ENCODE measurements at regions not wholly inside any gene's neighbourhood (a gene's known extent, or its start where the extent isn't known, plus 50 kb on each side); places are given as distances from the start of the nearest gene placed in this dataset.
"Not testable (repeated sequence)": the region's sequence is repeated elsewhere in the genome, so short reads cannot be mapped to it uniquely, and the experiment has no call there.

DNA sequence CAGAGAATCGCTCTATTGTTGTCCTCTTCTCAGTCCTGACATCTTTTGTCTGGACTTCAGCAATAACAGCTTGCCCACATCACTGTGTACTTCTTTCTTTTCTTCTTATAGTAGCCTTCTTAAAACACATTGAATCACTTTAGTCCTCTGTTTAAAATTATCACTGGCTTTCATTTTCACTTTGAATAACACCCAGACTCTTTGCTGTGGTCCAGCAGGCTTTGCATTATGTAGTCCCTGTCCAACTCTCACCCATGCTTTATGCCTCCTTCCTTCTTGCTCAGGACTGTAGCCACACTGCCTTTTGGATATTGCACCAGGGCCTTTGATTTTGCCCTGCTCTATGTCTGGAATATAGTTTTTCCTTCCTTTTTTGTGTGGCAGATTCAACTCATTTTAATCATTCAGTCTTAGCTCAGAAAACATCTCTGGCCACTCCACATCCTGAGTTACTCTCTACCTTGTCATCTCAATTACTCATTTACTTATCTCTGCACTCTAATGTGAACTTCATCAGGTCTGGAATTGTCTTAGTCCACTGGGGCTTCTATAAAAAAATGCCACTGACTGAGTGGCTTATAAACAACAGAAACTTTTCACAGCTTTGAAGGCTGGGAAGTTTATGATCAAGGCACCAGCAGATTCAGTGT is 168.2 kb downstream of the C4orf33 start:
- DNase-seq (ENCODE audit: low read depth): no peak
- Histone ChIP-seq H3K36me3 (ENCODE audit: control insufficient read depth, insufficient read depth, low read length) (no peaks in the 10 kb centered on the region), H3K4me3 (ENCODE audit: low read depth, low read length) (no peak overlapping the region), H3K27me3 (ENCODE audit: control insufficient read depth, insufficient read depth, low read length) (no peaks in the 10 kb centered on the region)
- TF ChIP-seq, protein P1, sequence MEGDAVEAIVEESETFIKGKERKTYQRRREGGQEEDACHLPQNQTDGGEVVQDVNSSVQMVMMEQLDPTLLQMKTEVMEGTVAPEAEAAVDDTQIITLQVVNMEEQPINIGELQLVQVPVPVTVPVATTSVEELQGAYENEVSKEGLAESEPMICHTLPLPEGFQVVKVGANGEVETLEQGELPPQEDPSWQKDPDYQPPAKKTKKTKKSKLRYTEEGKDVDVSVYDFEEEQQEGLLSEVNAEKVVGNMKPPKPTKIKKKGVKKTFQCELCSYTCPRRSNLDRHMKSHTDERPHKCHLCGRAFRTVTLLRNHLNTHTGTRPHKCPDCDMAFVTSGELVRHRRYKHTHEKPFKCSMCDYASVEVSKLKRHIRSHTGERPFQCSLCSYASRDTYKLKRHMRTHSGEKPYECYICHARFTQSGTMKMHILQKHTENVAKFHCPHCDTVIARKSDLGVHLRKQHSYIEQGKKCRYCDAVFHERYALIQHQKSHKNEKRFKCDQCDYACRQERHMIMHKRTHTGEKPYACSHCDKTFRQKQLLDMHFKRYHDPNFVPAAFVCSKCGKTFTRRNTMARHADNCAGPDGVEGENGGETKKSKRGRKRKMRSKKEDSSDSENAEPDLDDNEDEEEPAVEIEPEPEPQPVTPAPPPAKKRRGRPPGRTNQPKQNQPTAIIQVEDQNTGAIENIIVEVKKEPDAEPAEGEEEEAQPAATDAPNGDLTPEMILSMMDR (IDR thresholded peaks at IDR 0.05; ENCODE audit: insufficient read depth, low read depth, low read length): no peak
- CTCF ChIA-PET: no interaction called here
- POLR2A ChIA-PET: no interaction called here

GRCh38 chr4:129278868-129279267 is 182.9 kb downstream of the C4orf33 start:
- CTCF ChIA-PET: no interaction called here
- POLR2A ChIA-PET: no interaction called here
- no peak overlapping the region for H3K4me3 ChIP-seq (ENCODE audit: low read depth, low read length)
- H3K36me3 ChIP-seq (ENCODE audit: control insufficient read depth, insufficient read depth, low read length): no peaks in the 10 kb centered on the region
- TF ChIP-seq, protein P1 (IDR thresholded peaks at IDR 0.05; ENCODE audit: insufficient read depth, low read depth, low read length): no peak
- H3K27me3 ChIP-seq (ENCODE audit: control insufficient read depth, insufficient read depth, low read length): no peaks in the 10 kb centered on the region
- DNase-seq (ENCODE audit: low read depth): no peak

GRCh38 chr4:129282293-129282692 is 186.3 kb downstream of the C4orf33 start:
- ChIA-PET POLR2A (no interaction called here), CTCF (interaction anchor here (1.7 kb wide), 1 partner anchor 11 kb away, joined by 6 read pairs; no protein-coding TSS in a partner anchor)
- TF ChIP-seq, protein P1 (IDR thresholded peaks at IDR 0.05; ENCODE audit: insufficient read depth, low read depth, low read length): no peak
- Histone ChIP-seq H3K36me3 (ENCODE audit: control insufficient read depth, insufficient read depth, low read length) (no peaks in the 10 kb centered on the region), H3K27me3 (ENCODE audit: control insufficient read depth, insufficient read depth, low read length) (no peaks in the 10 kb centered on the region), H3K4me3 (ENCODE audit: low read depth, low read length) (no peak overlapping the region)
- DNase-seq (ENCODE audit: low read depth): no peak

GRCh38 chr4:129292194-129292593 is 196.2 kb downstream of the C4orf33 start:
- H3K4me3 ChIP-seq (ENCODE audit: low read depth, low read length); CTCF ChIA-PET; DNase-seq (ENCODE audit: low read depth); POLR2A ChIA-PET; H3K27me3 ChIP-seq (ENCODE audit: control insufficient read depth, insufficient read depth, low read length); H3K36me3 ChIP-seq (ENCODE audit: control insufficient read depth, insufficient read depth, low read length): not testable (repeated sequence)

DNA sequence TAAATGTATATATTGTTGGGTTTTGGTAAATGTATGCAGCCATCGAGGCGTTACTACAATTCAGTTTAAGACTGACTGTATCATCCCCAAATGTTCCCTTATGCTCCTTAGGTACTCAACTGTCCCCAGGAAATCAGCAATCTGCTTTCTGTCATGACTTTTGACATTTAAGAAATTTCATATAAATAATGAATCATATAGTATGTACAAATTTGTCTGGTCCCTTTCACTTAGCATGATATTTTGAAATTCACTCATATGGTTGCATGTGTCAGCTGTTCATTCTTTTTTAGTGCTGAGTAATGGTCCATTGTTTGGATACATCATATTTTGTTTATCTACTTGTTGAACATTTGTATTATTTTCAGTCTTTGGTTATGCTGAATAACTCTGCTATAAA is 218.8 kb downstream of the C4orf33 start:
- H3K36me3 ChIP-seq (ENCODE audit: control insufficient read depth, insufficient read depth, low read length): no peaks in the 10 kb centered on the region
- ChIA-PET POLR2A (no interaction called here), CTCF (no interaction called here)
- H3K4me3 ChIP-seq (ENCODE audit: low read depth, low read length): no peak overlapping the region
- DNase-seq (ENCODE audit: low read depth): no peak
- no peaks in the 10 kb centered on the region for H3K27me3 ChIP-seq (ENCODE audit: control insufficient read depth, insufficient read depth, low read length)
- TF ChIP-seq, protein P1 (IDR thresholded peaks at IDR 0.05; ENCODE audit: insufficient read depth, low read depth, low read length): no peak

DNA sequence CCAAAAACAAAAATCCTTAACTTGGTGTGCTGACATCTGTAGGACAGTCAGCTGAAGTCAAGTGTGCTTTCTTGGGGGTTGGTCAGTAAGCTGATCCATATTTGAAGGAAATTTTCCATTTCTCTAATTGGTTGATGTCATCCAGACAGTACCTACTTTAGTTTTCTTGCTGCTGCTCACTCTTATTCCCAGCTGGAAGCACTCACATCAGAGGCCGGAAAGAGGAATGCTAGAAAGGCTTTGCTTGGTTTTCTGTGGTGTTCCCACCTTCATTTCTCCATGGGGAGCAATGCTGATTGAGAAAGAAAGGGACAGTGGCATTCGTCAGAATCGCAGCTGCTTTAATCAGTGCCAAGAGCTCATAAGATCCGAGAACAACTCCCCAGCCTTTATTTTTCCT is 227.0 kb downstream of the C4orf33 start:
- ChIA-PET POLR2A (no interaction called here), CTCF (no interaction called here)
- no peaks in the 10 kb centered on the region for H3K36me3 ChIP-seq (ENCODE audit: control insufficient read depth, insufficient read depth, low read length)
- DNase-seq (ENCODE audit: low read depth): no peak
- H3K27me3 ChIP-seq (ENCODE audit: control insufficient read depth, insufficient read depth, low read length): no peaks in the 10 kb centered on the region
- no peak overlapping the region for H3K4me3 ChIP-seq (ENCODE audit: low read depth, low read length)
- TF ChIP-seq, protein P1 (IDR thresholded peaks at IDR 0.05; ENCODE audit: insufficient read depth, low read depth, low read length): no peak
